Choroid plexus epithelial cell (primary cell): ENCODE measurements at regions not wholly inside any gene's neighbourhood (a gene's known extent, or its start where the extent isn't known, plus 50 kb on each side); places are given as distances from the start of the nearest gene placed in this dataset.

Experiments used
- DNase-seq: peaks from one replicate; pipeline ENCODE4 v3.0.0-alpha.2; 2010; ENCODE audit warnings: low read depth
- H3K4me3 ChIP-seq: 2 replicates; pipeline ENCODE4 v1.5.1; 2011; ENCODE audit warnings: low read depth, mild to moderate bottlenecking, control low read depth, low read length, moderate library complexity
- CTCF ChIP-seq: conservative IDR thresholded peaks from 2 replicates; pipeline ENCODE4 v1.5.1; 2011; ENCODE audit warnings: low read depth, mild to moderate bottlenecking, control low read depth, inconsistent platforms, low read length, moderate library complexity

- DNase-seq, result no peak
- no peak for TF ChIP-seq CTCF
- H3K4me3 ChIP-seq, result no peak overlapping the region
Measured at GRCh38 chr19:31974941-31975340, 370.5 kb upstream of the ZNF507 start.

DNA sequence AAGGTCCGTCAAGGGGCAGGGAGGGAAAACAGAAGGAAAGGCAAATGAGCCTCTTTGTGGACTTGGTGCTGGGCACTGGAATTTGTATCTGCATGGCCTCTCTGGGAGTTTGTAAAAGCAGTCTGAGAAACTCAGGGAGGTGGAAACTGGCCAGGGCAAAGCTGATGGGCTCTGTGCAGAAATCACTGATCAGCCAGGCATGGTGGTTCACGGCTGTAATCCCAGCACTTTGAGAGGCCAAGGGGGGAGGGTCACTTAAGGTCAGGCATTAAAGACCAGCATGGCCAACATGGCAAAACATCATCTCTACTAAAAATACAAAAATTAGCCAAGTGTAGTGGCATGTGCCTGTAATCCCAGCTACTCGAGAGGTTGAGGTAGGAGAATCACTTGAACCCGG lies 369.9 kb upstream of the ZNF507 start:
- DNase-seq, result no peak
- TF ChIP-seq CTCF, result no peak
- H3K4me3 ChIP-seq, result no peak overlapping the region

- DNase-seq, result no peak
- no peak for TF ChIP-seq CTCF
- H3K4me3 ChIP-seq, result no peak overlapping the region
Measured at GRCh38 chr19:31976775-31977536, 368.5 kb upstream of the ZNF507 start.

DNA sequence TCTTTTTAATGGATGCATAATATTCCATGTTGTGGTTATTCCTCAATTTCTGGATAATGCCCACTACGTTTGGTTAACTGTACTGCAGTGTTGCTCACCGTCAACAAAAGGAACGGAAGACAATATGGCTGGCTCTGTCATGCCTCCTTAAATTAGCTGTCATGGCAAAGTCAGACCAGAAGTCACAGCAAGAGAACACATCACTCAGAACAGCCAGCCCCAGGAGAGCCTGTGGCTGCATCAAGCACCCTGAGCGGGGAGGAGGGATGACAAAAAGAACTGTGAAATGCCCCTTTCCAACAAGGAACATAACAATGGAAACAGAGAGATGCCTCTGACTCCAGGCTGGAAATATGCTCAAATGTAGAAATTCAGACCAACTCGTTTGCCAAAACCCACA lies 366.0 kb upstream of the ZNF507 start:
- no peak for DNase-seq
- no peak overlapping the region for H3K4me3 ChIP-seq
- no peak for TF ChIP-seq CTCF

GRCh38 chr19:31979949-31980670 lies 365.3 kb upstream of the ZNF507 start:
- H3K4me3 ChIP-seq, result no peak overlapping the region
- no peak for DNase-seq
- TF ChIP-seq CTCF, result no peak

- no peak for DNase-seq
- TF ChIP-seq CTCF, result no peak
Measured at GRCh38 chr19:31980796-31981195, 364.6 kb upstream of the ZNF507 start.

DNA sequence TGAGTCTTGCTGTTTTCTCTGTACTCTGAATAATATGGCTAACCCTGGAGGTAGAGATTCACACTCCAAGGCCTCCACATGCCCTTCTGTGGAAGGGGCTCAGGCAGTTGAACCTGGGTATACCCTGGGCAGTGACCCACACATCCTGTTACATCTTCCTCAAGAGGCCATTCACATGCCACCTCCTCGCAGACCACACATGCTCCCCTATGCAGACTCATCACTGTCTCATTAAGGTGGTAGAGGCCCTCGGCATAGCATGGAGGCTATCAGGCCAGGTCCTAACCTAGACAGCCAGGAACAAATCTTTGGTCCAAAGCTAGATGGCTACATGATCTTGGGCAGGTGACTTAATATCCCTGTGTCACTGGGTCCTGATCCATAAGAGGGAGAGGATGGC lies 363.9 kb upstream of the ZNF507 start:
- DNase-seq, result no peak
- H3K4me3 ChIP-seq, result no peak overlapping the region
- no peak for TF ChIP-seq CTCF

More at GRCh38 chr19:31980796-31981195, 364.6 kb upstream of the ZNF507 start:
- no peak overlapping the region for H3K4me3 ChIP-seq
